Fibroblast of skin of left quadriceps (primary cell): ENCODE measurements at regions not wholly inside any gene's neighbourhood (a gene's known extent, or its start where the extent isn't known, plus 50 kb on each side); places are given as distances from the start of the nearest gene placed in this dataset.

ENCODE experiments used
- DNase-seq, 2 experiments: peaks; one replicate each; pipeline ENCODE4 v3.0.0-alpha.2; 2013; ENCODE audit warnings: low read depth in 2 of 2

DNA sequence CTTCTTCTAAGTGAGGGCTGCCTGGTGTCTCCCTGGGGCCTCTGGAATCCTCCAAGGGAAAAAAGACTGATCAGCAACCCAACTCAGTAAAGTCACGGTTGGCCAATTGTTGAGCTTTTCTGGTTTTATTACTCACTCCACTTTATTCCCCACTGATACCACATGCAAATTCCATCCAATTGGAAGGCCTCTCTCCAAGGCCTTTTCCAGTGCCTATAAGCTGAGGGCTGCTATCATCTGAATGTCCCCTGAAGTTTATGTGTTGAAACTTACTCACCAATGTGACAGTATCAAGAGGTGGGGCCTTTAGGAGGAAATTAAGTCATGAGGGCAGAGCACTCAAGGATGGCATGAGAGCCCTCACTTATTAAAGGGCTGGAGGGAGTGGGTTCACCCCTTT lies 463.3 kb downstream of the BUD13 start:
- no peak for DNase-seq

DNA sequence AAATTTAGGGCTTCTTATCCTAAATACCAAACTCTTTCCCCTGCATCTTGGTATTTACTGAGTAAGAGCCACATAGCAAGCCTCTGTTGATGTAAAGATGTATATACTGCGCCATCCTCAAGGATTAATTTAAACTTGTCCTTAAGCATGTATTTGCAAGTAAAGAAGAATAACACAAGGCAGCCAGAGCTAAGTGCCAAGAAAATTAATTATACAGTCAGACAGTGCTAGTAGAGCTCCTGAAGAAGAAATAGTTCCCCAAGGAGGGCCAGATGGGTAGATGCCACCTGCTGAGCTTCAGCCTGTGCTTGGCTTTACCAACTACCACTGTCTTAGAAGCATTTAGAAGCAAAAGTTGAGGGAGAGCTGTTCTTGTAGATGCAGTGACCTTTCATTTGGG lies 470.0 kb downstream of the BUD13 start:
- DNase-seq, result no peak

DNA sequence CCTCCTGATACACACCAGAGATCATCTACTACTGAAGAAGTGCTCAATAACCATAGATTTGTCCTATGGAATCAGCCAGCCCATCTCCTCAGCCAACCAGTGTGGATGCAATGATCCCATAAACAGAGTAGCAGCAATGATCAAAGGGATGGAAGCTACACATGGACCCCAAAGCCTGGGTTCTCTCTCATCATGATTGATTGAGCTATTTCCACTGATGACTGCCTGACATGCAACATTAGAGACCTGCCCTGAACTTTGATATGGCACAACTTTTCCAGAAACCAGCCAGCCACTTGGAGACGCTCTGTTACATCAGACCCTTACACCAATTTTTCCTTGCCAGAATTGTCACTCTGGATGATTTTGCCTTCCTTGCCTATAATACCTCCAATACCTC lies 471.6 kb downstream of the BUD13 start:
- DNase-seq, result no peak

DNA sequence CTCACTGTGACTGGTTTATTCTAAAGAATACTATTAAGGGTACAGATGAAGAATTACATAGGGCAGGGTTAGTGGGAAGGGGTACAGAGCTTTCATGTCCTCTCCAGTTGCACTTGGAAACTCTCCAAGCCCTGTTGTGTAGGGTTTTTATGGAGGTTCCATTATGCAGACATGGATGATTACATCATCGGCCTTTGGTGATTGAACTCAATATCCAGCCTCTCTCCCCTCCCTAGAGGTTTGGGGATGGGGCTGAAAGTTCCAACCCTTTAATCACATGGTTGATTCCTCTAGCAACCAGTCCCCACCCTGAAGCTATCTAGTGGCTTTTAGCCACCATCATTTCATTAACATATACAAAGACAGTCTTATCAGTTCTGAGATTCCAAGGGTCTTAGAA lies 472.6 kb downstream of the BUD13 start:
- no peak for DNase-seq

DNA sequence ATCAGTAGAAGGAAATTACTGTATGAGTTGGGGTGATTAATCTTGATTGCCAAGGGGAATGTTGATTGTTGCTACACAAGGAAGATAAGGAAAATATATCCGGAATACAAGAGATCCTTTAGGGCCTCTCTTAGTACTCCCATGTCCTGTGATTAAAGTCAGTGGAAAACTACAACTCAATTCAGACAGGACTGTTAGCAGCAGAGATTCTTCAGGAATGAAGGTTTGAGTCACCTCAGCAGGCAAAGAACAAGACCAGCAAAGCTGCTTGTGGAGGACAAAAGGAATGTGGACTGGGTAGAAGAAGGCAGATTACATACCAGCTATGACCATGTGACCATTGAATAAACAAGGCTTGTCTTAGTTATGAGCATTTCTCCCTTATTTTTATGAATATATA lies 478.2 kb downstream of the BUD13 start:
- DNase-seq, result no peak

DNA sequence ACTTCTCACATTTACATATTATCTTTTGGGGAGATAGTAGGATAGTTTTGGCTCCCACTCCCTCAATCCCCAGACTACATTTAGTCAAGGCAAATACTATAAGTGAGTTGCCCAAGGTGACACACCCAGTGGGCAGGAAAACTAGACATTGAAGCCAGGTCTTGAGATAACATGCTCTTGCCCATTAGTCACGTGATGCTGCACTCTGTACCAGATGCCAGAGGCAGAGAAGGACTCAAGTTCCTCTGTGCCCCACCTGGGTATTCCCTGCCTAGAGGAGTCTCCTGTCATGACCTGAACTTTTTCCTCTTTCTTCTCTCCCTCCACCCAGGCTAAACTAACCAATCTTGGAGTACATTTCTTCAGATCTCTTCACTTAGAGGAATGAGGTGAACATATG lies 484.9 kb downstream of the BUD13 start:
- DNase-seq, result no peak

DNA sequence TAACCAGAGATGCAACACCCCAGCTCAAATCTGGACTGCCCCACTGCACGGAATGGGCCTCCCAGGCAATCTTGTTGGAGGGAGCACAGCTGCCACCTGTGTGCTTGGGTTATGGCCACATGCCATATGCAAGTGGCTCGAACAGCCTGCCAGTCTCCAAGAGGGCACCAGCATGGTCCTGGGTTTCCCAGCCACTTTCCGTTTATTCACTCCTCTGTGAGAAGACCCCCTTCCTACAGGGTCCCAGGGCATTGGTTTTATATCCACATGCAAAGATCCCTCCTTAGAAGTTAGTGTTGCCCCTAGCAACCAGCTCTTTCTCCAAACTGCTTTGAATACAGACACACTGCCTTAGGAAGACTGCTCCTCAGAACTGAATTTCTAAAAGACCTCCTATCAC lies 487.8 kb downstream of the BUD13 start:
- DNase-seq, result no peak

DNA sequence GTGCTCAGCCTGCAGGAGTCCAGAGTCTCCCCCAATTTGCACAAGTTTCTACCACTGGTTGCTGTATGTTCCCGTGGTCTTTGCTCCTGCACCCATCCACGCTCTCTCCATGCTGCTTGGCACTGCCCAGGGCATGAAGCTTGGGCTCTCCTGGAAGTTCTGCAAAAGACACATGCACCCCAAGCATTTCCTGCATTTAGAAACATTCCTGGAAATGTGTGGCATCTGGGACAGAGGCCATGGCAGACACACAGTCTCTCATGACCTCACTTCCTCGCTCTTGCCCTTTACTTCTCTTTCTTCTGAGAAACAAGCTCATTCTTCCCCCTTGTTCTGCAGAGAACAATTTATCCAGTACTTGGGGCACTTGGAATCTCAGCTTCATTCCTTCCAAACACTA lies 489.5 kb downstream of the BUD13 start:
- no peak for DNase-seq

DNA sequence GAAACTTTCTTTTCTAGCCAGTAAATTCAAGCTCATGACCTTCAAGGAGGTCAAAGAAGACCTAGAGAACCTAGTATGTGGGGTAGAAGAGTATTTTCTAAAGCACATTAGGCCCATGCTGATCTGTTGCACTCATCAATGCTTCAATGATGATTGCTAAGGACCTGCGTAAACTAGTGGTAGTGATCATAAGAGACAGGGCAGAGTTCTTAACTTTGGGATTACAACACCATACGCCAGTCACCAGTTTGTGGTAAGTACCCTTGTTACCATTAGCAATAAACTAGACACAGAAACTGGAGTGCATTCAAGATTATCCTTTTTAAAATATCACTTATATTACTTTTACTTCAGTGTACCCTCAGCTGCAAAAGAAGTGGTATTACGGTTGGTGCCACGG lies 490.3 kb downstream of the BUD13 start:
- DNase-seq, result no peak

DNA sequence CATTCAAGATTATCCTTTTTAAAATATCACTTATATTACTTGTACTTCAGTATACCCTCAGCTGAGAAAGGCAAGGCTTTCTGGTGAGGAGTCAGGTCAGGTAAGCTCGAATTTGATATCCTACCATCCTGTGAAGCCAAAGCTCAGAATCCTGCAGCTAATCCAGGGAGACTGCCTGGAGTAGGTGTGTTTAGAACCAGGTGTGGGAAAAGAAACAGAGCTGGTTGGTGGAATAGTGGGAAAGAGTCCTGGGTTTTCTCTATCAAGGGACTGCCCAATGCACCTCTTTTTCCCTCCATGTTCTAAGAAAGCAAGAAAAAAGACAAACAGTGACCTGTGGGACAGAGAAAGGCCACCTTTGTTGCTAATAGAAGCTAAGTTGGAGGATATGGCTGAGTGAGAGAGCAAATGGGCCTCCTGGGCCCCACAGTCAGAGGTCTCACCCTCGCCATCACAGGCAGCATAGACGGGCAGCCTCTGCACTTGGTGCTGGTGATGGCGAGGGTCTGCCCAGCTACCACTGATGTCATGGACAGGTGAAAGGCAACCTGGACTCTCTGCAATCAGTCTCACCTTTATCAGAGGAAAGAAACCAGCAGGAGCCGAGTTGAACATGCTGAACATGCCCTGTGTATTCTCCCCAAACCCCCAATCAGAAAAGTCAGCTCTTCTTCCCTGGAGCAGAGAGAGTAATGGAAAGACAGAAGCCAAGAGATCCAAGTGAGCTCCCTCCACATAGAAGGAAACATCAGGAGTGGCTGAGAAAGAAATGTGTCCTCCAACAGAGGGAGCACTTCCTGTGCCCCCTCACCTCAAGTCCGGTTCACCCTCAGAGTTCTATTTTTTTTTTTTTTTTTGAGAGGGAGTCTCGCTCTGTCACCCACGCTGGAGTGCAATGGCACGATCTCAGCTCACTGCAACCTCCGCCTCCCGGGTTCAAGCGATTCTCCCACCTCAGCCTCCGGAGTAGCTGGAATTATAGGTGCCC lies 491.3 kb downstream of the BUD13 start:
- no peak for DNase-seq

DNA sequence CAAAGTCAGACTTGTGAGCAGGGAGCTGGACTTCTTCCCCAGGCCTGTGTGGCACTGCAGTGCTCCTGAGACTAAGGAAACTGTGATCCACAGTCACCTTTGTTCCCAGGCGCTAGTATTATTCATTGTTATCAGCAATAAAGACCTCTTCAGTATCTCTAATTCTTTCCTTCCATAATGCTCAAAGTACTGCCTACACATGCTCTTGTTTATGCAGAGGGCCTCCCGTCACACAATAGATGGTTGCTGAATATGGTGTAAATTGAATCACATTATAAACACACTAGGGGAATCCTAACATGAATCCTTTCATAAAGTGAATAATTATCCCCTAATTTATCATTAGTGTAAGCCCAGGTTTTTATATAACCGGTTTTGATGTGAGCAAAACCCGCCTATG lies 493.3 kb downstream of the BUD13 start:
- DNase-seq, result no peak

DNA sequence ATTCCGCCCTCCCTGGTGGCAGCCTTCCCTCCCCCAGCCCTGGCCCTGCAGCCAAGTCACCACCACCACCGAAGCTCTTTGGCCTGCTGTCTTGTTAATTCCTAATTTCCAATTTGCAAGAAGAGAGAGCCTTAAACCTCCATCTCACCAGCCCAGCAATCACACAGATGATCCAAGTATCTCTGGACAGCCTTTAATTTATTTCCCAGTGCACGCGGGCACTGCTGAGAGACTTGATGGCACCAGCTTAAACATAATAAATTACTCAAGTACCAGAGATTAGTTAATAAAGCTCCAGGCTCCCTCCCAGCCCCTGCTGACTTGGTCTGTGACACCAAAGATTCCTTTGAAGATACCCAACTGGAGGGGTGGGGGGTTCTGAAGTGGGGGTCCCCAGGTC lies 494.7 kb downstream of the BUD13 start:
- no peak for DNase-seq

DNA sequence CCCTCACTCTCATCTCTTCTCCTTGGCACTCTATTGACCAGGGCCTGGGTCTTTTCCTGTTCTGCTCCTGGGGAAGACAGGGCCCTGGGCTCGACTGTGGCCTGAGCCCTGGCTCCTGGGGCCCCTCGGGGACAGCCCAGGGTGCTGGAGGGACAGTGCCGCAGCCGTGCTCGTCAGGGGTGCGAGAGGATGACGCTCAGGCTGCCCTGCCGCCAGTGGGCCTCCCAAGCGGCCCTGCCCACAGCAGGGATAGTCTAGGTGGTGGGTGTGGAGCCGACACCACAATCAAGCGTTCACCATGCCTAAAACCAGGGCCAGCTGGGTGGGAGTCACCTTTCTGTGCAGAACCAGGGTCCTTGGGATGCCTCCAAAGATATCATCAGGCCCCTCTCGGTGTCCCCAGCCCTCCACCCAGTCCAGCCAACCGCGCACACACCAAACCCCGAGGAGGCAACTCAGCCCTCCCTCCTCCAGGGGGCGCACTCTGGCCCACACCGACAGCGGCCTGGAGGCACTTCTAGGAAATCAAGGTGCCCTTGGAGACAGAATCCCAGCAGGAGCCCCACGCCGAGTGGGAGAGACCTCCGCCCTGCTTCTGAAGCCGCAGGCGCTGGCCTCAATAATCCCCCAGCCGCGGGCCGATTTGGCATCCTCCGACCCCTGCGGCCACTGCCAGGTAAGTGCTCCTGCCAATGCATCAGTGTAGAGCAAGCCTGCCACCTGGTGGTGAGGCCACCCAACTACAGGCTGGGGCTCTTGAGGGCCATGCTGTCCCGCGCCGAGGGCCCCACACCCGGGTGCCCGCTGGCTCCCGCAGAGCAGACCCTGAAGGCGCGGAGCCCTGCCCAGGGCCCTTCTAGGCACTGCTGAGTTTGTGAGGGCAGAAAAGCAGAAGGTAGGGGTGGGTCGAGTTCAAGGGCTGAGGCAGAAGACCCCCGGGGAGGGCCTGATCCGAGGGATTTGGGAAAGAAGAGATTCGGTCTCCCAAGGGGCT lies 496.4 kb downstream of the BUD13 start:
- peak; percentile 22 to 26 for DNase-seq

DNA sequence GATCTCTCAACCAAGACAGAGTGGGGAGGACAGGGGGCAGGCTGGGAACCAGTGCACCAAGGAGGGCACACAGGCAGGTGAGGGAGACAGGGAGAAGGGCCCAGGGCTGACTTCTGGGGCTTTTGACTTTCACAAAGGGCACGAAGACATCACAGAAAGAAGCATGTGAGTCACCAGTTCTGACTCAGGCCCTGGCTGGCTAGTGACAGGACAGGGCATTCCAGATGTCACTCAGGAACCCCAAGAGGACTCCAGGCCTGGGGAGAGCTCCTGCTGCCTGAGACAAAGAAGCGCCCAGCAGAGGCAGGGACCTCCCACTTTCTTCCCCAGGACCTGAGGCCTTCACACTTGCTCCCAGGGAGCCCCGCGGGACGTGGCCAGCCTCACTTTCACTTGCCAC lies 497.2 kb downstream of the BUD13 start:
- no peak for DNase-seq

DNA sequence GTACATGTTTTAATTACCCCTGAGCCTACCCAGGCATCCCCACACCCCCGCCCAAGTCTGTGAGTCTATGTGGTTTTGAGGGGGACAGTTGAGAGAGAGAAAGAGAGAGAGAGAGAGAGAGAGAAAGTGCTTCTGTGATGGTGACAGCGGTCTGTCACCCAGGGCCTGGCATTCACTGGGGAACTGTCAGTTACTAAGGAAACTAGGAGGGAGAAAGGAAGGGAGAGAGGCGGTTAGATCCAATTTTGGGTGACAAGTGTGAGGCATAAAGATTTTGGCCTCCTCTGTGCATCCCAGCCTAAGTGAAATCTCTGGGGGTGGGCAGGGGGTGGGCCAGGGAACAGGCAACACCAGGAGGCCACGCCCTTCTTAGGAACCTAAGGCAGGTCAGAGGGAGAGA lies 498.3 kb downstream of the BUD13 start:
- no peak for DNase-seq

DNA sequence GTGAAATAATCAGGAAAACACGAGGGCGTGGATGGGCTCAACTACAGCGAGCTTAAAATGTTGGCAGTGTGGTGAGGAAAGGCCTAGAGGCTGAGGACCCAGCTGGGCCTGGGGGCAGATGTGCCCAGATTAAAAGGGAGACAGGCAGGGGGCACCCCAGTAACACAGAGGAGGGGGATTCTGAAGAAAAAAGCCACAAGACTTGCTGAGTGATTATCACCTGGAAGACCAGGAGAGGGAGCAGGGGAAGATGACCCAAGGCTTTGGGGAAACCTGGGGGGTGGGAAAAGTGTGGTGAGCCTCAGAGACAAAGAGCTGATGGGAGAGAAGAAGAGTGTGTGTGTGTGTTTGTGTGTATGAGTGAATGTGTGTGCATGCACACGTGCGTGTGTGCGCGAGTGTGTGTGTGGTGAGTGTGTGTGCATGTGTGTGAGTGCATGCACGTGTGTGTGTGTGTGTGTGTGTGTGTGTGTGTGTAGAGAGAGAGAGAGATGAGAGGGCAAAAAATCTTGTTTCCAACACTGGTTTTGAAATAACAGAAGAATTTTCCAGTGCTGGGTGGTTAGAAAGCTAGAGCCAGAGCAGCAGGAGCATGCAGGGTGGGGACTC lies 500.5 kb downstream of the BUD13 start:
- DNase-seq, result no peak

DNA sequence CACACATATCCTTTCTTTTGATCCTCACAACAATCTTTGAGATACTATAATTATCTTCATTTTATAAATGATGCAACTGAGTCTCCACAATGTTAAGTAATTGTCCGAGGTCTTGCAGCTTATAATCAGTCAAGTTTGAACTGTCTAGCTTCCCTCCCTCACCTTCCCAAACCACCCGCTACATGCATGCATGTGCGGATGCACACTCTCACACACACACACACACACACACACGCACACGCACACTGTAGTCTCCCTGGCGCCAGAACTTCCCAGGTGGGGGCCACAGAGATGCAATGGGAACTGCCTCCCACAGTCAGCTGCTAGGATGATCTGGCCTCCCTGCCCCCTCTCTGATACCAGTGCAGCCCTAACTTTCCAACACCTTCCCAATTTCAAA lies 501.3 kb downstream of the BUD13 start:
- no peak for DNase-seq

DNA sequence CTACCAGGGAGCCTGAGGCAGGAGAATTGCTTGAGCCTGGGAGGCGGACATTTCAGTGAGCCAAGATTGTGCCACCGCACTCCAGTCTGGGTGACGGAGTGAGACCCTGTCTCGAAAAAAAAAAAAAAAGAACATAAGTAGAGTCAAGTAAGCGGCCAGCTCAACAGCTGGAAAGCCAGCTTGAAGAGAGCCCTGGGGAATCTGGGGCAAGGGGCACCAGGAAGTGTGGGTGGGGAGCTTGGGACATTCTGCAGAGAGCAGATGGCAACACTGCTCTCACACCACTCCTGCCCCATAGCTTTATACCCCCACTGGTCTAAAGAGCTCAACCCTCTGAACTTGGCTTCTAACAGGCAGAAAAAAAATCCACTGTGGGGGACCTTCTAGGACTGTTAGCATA lies 505.6 kb downstream of the BUD13 start:
- no peak for DNase-seq

DNA sequence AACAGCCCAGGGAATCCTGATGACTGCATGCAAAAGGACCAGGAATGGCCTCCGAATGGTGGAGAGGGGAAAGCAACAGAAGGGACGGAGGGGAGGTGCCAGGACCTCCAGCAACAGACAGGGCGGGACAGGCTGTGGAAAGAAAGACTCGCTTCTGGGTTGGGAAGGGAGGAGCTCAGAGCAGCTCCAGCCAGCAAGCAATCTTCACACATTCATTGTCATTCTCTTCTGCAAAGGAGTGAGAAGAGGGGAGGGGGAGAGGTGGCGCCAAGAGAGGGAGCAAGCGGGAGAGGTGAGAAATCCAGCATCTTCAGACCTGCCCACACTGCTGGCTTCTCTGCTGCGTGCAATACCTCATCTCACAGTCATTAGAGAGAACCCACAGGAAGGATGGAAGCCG lies 509.0 kb downstream of the BUD13 start:
- DNase-seq, result no peak

DNA sequence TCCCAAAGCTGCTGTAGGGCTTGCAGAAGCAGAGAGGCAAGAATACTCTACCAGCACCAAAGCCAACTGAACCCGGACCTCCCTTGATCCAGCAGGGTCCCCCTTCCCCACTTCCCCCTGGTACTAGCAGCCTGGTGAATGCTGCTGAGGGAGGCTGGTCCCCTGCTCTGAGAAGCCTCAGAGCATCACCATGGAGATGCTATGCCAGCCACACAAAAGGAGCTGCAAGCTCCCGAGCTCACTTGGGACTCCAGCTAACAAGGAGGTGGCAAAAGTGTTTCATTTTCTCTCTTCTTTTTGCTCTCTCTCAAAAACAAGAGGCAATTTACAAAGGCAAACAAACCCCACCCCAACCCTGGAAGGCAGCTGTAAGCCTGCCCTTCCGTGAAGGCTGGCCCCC lies 509.8 kb downstream of the BUD13 start:
- no peak for DNase-seq

DNA sequence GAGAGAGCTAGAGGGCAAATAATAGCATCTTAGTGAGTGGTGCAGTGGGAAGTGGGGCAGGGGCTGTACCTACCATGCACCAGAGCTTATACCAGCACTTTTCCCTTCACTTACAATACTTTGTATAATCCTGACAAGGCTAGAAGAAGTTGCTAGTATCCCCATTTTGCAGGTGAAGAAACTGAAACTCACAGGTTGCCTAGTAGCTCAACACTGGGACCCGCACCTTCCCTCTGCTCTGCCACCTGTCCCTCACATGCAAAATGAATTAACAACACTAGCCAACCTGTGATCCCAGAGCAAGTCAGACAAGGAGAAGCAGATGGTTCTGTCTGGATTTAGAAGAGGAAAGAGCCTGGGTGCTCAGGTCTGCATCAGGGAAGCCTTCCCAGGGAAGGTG lies 510.4 kb downstream of the BUD13 start:
- DNase-seq, result no peak

DNA sequence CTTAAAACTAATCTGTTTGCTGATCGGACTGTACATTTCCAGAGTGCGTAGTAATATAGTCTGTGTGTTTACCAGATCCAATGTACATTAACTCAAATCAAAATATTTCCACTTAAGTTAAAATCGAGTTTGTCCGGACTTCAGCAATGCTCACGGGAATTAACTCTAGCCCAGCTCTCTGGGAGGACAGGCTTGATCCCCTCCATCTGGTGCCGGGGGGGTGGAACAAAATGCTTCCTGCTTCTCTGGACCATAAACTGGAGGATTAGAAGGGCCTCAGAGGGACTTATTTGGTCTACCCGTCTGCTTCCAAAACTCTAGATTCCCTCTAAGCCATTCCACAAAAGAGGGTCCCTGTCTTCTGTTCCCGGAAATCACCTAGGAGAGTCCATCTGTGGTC lies 511.2 kb downstream of the BUD13 start:
- DNase-seq, result no peak
